ENCODE measurements at regions not wholly inside any gene's neighbourhood (a gene's known extent, or its start where the extent isn't known, plus 50 kb on each side); places are given as distances from the start of the nearest gene placed in this dataset.

- Mint-ChIP-seq H3K27ac (ENCODE audit: unreplicated experiment) (no peak overlapping the region), H3K9me3 (no peaks in the 10 kb centered on the region), H3K27me3 (ENCODE audit: low read depth) (peaks cover 12% of the 10 kb centered on the region)
These were observed 557.3 kb upstream of the SALL3 start for GRCh38 chr18:78422336-78422735.

GRCh38 chr18:78423811-78424210 lies 555.8 kb upstream of the SALL3 start:
- peaks cover 9% of the 10 kb centered on the region for H3K27me3 Mint-ChIP-seq (ENCODE audit: low read depth)
- no peak overlapping the region for H3K4me3 Mint-ChIP-seq
- peaks cover 6% of the 10 kb centered on the region for H3K4me1 Mint-ChIP-seq
- no peak overlapping the region for H3K27ac Mint-ChIP-seq (ENCODE audit: unreplicated experiment)
- DNase-seq (ENCODE audit: low read depth, low spot score), result no peak
- no peaks in the 10 kb centered on the region for H3K36me3 Mint-ChIP-seq (ENCODE audit: low read depth)
- TF ChIP-seq, protein P1, sequence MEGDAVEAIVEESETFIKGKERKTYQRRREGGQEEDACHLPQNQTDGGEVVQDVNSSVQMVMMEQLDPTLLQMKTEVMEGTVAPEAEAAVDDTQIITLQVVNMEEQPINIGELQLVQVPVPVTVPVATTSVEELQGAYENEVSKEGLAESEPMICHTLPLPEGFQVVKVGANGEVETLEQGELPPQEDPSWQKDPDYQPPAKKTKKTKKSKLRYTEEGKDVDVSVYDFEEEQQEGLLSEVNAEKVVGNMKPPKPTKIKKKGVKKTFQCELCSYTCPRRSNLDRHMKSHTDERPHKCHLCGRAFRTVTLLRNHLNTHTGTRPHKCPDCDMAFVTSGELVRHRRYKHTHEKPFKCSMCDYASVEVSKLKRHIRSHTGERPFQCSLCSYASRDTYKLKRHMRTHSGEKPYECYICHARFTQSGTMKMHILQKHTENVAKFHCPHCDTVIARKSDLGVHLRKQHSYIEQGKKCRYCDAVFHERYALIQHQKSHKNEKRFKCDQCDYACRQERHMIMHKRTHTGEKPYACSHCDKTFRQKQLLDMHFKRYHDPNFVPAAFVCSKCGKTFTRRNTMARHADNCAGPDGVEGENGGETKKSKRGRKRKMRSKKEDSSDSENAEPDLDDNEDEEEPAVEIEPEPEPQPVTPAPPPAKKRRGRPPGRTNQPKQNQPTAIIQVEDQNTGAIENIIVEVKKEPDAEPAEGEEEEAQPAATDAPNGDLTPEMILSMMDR (conservative IDR thresholded peaks at IDR 0.05), result no peak
- no peaks in the 10 kb centered on the region for H3K9me3 Mint-ChIP-seq

More at GRCh38 chr18:78422336-78422735, 557.3 kb upstream of the SALL3 start:
- Mint-ChIP-seq H3K4me1 (peaks cover 13% of the 10 kb centered on the region), H3K4me3 (no peak overlapping the region), H3K36me3 (ENCODE audit: low read depth) (no peaks in the 10 kb centered on the region)
- no peak for DNase-seq (ENCODE audit: low read depth, low spot score)
- TF ChIP-seq, protein P1 (conservative IDR thresholded peaks at IDR 0.05), result no peak

GRCh38 chr18:78424403-78425018 lies 555.1 kb upstream of the SALL3 start:
- Mint-ChIP-seq H3K36me3 (ENCODE audit: low read depth) (no peaks in the 10 kb centered on the region), H3K4me1 (no peaks in the 10 kb centered on the region), H3K27me3 (ENCODE audit: low read depth) (peaks cover 7% of the 10 kb centered on the region), H3K27ac (ENCODE audit: unreplicated experiment) (no peak overlapping the region), H3K4me3 (no peak overlapping the region), H3K9me3 (no peaks in the 10 kb centered on the region)
- TF ChIP-seq, protein P1 (conservative IDR thresholded peaks at IDR 0.05), result no peak
- no peak for DNase-seq (ENCODE audit: low read depth, low spot score)

DNA sequence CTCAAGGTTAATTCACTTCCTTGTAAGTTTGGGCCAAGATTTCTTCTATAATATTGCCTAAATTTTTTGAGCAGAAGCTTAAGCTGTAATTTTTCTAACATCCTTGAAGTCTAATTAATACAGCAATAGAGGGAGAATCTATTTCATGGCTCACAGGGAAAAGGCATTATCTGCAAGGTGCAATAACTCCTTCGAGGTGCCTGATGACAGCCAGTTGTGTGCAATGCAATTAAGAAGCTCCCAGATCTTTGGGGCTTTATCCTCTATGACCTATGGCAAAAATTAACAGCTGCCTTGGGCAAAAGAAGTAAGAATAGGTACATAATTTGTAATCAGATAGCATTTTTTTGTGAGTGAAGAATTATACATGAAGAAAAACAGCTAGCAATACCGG lies 554.6 kb upstream of the SALL3 start:
- H3K27ac Mint-ChIP-seq (ENCODE audit: unreplicated experiment), result no peak overlapping the region
- H3K9me3 Mint-ChIP-seq, result no peaks in the 10 kb centered on the region

GRCh38 chr18:78427081-78427480 lies 552.5 kb upstream of the SALL3 start:
- DNase-seq (ENCODE audit: low read depth, low spot score), result no peak
- peaks cover 2% of the 10 kb centered on the region for H3K27me3 Mint-ChIP-seq (ENCODE audit: low read depth)
- H3K4me3 Mint-ChIP-seq, result no peak overlapping the region
- no peaks in the 10 kb centered on the region for H3K4me1 Mint-ChIP-seq
- H3K27ac Mint-ChIP-seq (ENCODE audit: unreplicated experiment), result no peak overlapping the region
- H3K9me3 Mint-ChIP-seq, result no peaks in the 10 kb centered on the region
- TF ChIP-seq, protein P1 (conservative IDR thresholded peaks at IDR 0.05), result no peak
- no peaks in the 10 kb centered on the region for H3K36me3 Mint-ChIP-seq (ENCODE audit: low read depth)

More for the DNA sequence above, 554.6 kb upstream of the SALL3 start:
- no peaks in the 10 kb centered on the region for H3K36me3 Mint-ChIP-seq (ENCODE audit: low read depth)
- TF ChIP-seq, protein P1 (conservative IDR thresholded peaks at IDR 0.05), result no peak
- no peak for DNase-seq (ENCODE audit: low read depth, low spot score)
- peaks cover 5% of the 10 kb centered on the region for H3K27me3 Mint-ChIP-seq (ENCODE audit: low read depth)
- H3K4me1 Mint-ChIP-seq, result no peaks in the 10 kb centered on the region
- no peak overlapping the region for H3K4me3 Mint-ChIP-seq

All from neural crest cell (in vitro differentiated cells).